ENCODE measurements at regions not wholly inside any gene's neighbourhood (a gene's known extent, or its start where the extent isn't known, plus 50 kb on each side); places are given as distances from the start of the nearest gene placed in this dataset.

DNA sequence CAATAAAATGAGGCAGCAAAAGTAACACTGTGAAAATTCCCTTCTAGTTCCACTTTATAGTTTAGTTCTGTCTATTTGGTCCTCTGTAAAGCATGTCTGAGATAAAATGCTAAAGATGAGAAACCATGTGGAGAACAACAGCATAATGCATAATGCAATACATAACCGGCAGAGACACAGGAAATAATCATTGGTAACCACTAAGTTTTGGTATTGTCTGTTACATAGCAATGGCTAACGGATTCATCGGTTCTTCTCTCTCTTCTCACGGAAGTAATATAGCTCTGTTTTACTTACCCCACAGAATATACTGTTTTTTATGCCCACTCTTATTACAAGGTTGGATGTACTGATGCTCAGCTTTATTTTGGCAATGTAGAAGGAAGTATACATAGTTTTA is 158.9 kb downstream of the FAM174A start:
- TF ChIP-seq, protein P1, sequence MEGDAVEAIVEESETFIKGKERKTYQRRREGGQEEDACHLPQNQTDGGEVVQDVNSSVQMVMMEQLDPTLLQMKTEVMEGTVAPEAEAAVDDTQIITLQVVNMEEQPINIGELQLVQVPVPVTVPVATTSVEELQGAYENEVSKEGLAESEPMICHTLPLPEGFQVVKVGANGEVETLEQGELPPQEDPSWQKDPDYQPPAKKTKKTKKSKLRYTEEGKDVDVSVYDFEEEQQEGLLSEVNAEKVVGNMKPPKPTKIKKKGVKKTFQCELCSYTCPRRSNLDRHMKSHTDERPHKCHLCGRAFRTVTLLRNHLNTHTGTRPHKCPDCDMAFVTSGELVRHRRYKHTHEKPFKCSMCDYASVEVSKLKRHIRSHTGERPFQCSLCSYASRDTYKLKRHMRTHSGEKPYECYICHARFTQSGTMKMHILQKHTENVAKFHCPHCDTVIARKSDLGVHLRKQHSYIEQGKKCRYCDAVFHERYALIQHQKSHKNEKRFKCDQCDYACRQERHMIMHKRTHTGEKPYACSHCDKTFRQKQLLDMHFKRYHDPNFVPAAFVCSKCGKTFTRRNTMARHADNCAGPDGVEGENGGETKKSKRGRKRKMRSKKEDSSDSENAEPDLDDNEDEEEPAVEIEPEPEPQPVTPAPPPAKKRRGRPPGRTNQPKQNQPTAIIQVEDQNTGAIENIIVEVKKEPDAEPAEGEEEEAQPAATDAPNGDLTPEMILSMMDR (IDR thresholded peaks at IDR 0.05 in 4 of 5, conservative IDR thresholded peaks at IDR 0.05 in 1 of 5) = no peak
- TF ChIP-seq POLR2A (IDR thresholded peaks at IDR 0.05) = no peak
